NCI-H82 treated with DMSO at 0.1 percent for 48 hours (cell line): ENCODE measurements at regions not wholly inside any gene's neighbourhood (a gene's known extent, or its start where the extent isn't known, plus 50 kb on each side); places are given as distances from the start of the nearest gene placed in this dataset.
"Not testable (repeated sequence)": the region's sequence is repeated elsewhere in the genome, so short reads cannot be mapped to it uniquely, and the experiment has no call there.

ENCODE experiments used
- DNase-seq: peaks from one replicate; lab custom pipeline; 2025; ENCODE audit not compliant: unreplicated experiment; lab: John Stamatoyannopoulos, UW

GRCh38 chr17:26936645-26937044 is 357.3 kb upstream of the WSB1 start:
- DNase-seq, result not testable (repeated sequence)

GRCh38 chr17:26937750-26938322 is 356.1 kb upstream of the WSB1 start:
- not testable (repeated sequence) for DNase-seq

GRCh38 chr17:26939755-26940154 is 354.2 kb upstream of the WSB1 start:
- not testable (repeated sequence) for DNase-seq

- DNase-seq, result not testable (repeated sequence)
Measured at GRCh38 chr17:26940587-26940986, 353.3 kb upstream of the WSB1 start.

- no peak for DNase-seq
Measured at GRCh38 chr17:26962255-26963162, 331.4 kb upstream of the WSB1 start.

GRCh38 chr17:26963163-26963503 is 330.8 kb upstream of the WSB1 start:
- no peak for DNase-seq

GRCh38 chr17:26965898-26966624 is 327.9 kb upstream of the WSB1 start:
- DNase-seq, result not testable (repeated sequence)

- DNase-seq, result not testable (repeated sequence)
Measured at GRCh38 chr17:26966625-26967179, 327.2 kb upstream of the WSB1 start.

- DNase-seq, result not testable (repeated sequence)
Measured at GRCh38 chr17:26981845-26982425, 312.0 kb upstream of the WSB1 start.

- DNase-seq, result not testable (repeated sequence)
Measured at GRCh38 chr17:26982563-26982962, 311.4 kb upstream of the WSB1 start.

- not testable (repeated sequence) for DNase-seq
Measured at GRCh38 chr17:26987851-26988250, 306.1 kb upstream of the WSB1 start.

- DNase-seq, result not testable (repeated sequence)
Measured at GRCh38 chr17:26994648-26995047, 299.3 kb upstream of the WSB1 start.

- not testable (repeated sequence) for DNase-seq
Measured at GRCh38 chr17:26996146-26996916, 297.6 kb upstream of the WSB1 start.

GRCh38 chr17:27007734-27008531 is 286.0 kb upstream of the WSB1 start:
- not testable (repeated sequence) for DNase-seq

- DNase-seq, result no peak
Measured at GRCh38 chr17:27009087-27009486, 284.8 kb upstream of the WSB1 start.

GRCh38 chr17:27010138-27010537 is 283.8 kb upstream of the WSB1 start:
- not testable (repeated sequence) for DNase-seq

GRCh38 chr17:27030552-27030951 is 263.4 kb upstream of the WSB1 start:
- DNase-seq, result not testable (repeated sequence)

- peak; percentile 7 for DNase-seq
Measured at GRCh38 chr17:27038676-27039075, 255.2 kb upstream of the WSB1 start.

- not testable (repeated sequence) for DNase-seq
Measured at GRCh38 chr17:27045039-27045438, 248.9 kb upstream of the WSB1 start.
